Endothelial cell of umbilical vein (primary cell): ENCODE measurements at regions not wholly inside any gene's neighbourhood (a gene's known extent, or its start where the extent isn't known, plus 50 kb on each side); places are given as distances from the start of the nearest gene placed in this dataset.

ENCODE experiments used
- BruUV-seq: library from RNA; stranded (reverse); fragments of 400-500 nt; replicated peaks from 2 replicates; lab custom pipeline; 2021; lab: Mats Ljungman, UMichigan
- CTCF ChIA-PET: fragments of 300-600, 350-600 bp; sonication (Branson Sonifier 250); formaldehyde crosslinking; loops from one replicate; lab custom pipeline; 2021; ENCODE audit warnings: antibody characterized with exemption, inconsistent platforms; lab: Charles Lee
- POLR2A ChIA-PET: fragments of 300-600, 350-600 bp; sonication (Branson Sonifier 250); formaldehyde crosslinking; loops from one replicate; lab custom pipeline; 2021; ENCODE audit warnings: antibody characterized with exemption, inconsistent platforms; lab: Charles Lee
- DNase-seq: peaks from one replicate; pipeline ENCODE4 v3.0.0-alpha.2; 2011; ENCODE audit warnings: low read depth, low spot score
- FAIRE-seq: peaks from 2 replicates; lab custom pipeline; 2011; peaks lifted over from hg19 to GRCh38; lab: Jason Lieb, UNC
- H2AFZ ChIP-seq: 2 replicates; pipeline ENCODE4 v1.6.0; 2012; ENCODE audit warnings: low read depth, low read length, control low read depth, inconsistent platforms
- H3K27ac ChIP-seq: 2 replicates; pipeline ENCODE4 v1.5.1; 2011; ENCODE audit warnings: low read depth, mild to moderate bottlenecking, control low read depth, low read length, moderate library complexity; ENCODE audit not compliant: insufficient read depth
- H3K27me3 ChIP-seq, 2 experiments: 2 replicates each; pipeline versions ENCODE4 v1.6.0 to v1.6.1; 2011; ENCODE audit warnings: low read length in 2 of 2, mixed read lengths in 1 of 2; ENCODE audit not compliant: control insufficient read depth in 2 of 2, insufficient read depth in 2 of 2
- H3K36me3 ChIP-seq, 2 experiments: 2 replicates in 1 of 2; 3 replicates in 1 of 2; pipeline ENCODE4 v1.5.1; 2011; ENCODE audit warnings: low read length in 2 of 2, mild to moderate bottlenecking in 1 of 2, moderate library complexity in 1 of 2; ENCODE audit not compliant: control insufficient read depth in 2 of 2, insufficient read depth in 2 of 2; ENCODE audit errors: extremely low read depth in 1 of 2
- H3K4me1 ChIP-seq: 3 replicates; pipeline ENCODE4 v1.5.1; 2011; ENCODE audit warnings: mild to moderate bottlenecking, low read length; ENCODE audit not compliant: control insufficient read depth, insufficient read depth; ENCODE audit errors: extremely low read depth
- H3K4me2 ChIP-seq: 2 replicates; pipeline ENCODE4 v1.6.1; 2011; ENCODE audit warnings: low read length, control low read depth, mixed read lengths; ENCODE audit not compliant: insufficient read depth
- H3K4me3 ChIP-seq, 3 experiments: fragments of 200-600 bp in 1 of 3; sonication (generic), shearing (Covaris generic) in 1 of 3; replicated peaks in 1 of 3; 2 replicates each; pipeline ENCODE4 v1.5.1; 2011 to 2016; ENCODE audit warnings: control low read depth in 3 of 3, low read length in 3 of 3, mild to moderate bottlenecking in 2 of 3, inconsistent platforms in 1 of 3, low read depth in 1 of 3, moderate library complexity in 1 of 3; ENCODE audit not compliant: insufficient read depth in 1 of 3
- H3K79me2 ChIP-seq: 2 replicates; pipeline ENCODE4 v1.6.0; 2012; ENCODE audit warnings: low read length, inconsistent platforms; ENCODE audit not compliant: control insufficient read depth, insufficient read depth
- H3K9ac ChIP-seq: replicated peaks from 2 replicates; pipeline ENCODE3; 2011; ENCODE audit warnings: low read length, control low read depth; ENCODE audit not compliant: insufficient read depth; ENCODE audit errors: extremely low read depth
- H3K9me1 ChIP-seq: replicated peaks from 3 replicates; pipeline ENCODE4 v1.6.0; 2011; ENCODE audit warnings: mild to moderate bottlenecking, low read length; ENCODE audit not compliant: control insufficient read depth, insufficient read depth; ENCODE audit errors: extremely low read depth
- H3K9me3 ChIP-seq: replicated peaks from 2 replicates; pipeline ENCODE4 v1.5.1; 2012; ENCODE audit warnings: low read length, inconsistent platforms; ENCODE audit not compliant: control insufficient read depth, insufficient read depth
- H4K20me1 ChIP-seq: replicated peaks from 2 replicates; pipeline ENCODE3; 2011; ENCODE audit warnings: mild to moderate bottlenecking, low read length; ENCODE audit not compliant: control insufficient read depth, insufficient read depth; ENCODE audit errors: extremely low read depth
- CTCF ChIP-seq, 2 donors: IDR thresholded peaks; 1 replicate in 1 of 2; 2 replicates in 1 of 2; pipeline ENCODE4 v1.5.1; 2011; ENCODE audit warnings: low read length in 2 of 2, mild to moderate bottlenecking in 2 of 2, moderate library complexity in 2 of 2, control low read depth in 1 of 2, inconsistent platforms in 1 of 2, low read depth in 1 of 2; ENCODE audit not compliant: insufficient read depth in 1 of 2; ENCODE audit errors: extremely low read depth in 1 of 2
- EZH2 ChIP-seq: IDR thresholded peaks from 2 replicates; pipeline ENCODE4 v1.6.1; 2012; ENCODE audit warnings: borderline replicate concordance, low read depth, mild to moderate bottlenecking, moderate library complexity, low read length, inconsistent platforms; ENCODE audit not compliant: severe bottlenecking
- FOS ChIP-seq: IDR thresholded peaks from 2 replicates; pipeline ENCODE4 v1.6.1; 2011; ENCODE audit warnings: mild to moderate bottlenecking, low read length, moderate library complexity, borderline replicate concordance; ENCODE audit not compliant: insufficient read depth
- GATA2 ChIP-seq: IDR thresholded peaks from 2 replicates; pipeline ENCODE4 v1.7.0; 2011; ENCODE audit warnings: low read depth, mild to moderate bottlenecking, moderate library complexity, mixed read lengths, low read length; ENCODE audit not compliant: insufficient read length, insufficient read depth
- JUN ChIP-seq: IDR thresholded peaks from 2 replicates; pipeline ENCODE4 v1.6.1; 2011; ENCODE audit warnings: borderline replicate concordance, low read depth; ENCODE audit not compliant: insufficient read length, insufficient read depth
- MAX ChIP-seq: IDR thresholded peaks from 2 replicates; pipeline ENCODE4 v1.6.1; 2011; ENCODE audit not compliant: insufficient read depth, insufficient read length
- MYC ChIP-seq: IDR thresholded peaks from one replicate; pipeline ENCODE4 v1.6.1; 2011; ENCODE audit warnings: mild to moderate bottlenecking, low read depth, low read length
- POLR2A ChIP-seq: IDR thresholded peaks from 2 replicates; pipeline ENCODE4 v1.6.1; 2012; ENCODE audit warnings: low read depth, mild to moderate bottlenecking, control low read depth, low read length
- POLR2AphosphoS5 ChIP-seq: IDR thresholded peaks from 2 replicates; pipeline ENCODE4 v1.6.1; 2012; ENCODE audit warnings: low read depth, mild to moderate bottlenecking, control low read depth, low read length, moderate library complexity; ENCODE audit not compliant: insufficient read depth
- dilution Hi-C: fragments of 300-500 bp; cut with MboI; formaldehyde crosslinking; loops from one replicate; pipeline ENCODE4 v1.15.0; 2019; ENCODE audit warnings: low sequenced_read_pairs; ENCODE audit not compliant: extremely low pct_ligation_motif_present
- intact Hi-C: fragments of 100-400 bp; cut with micrococcal nuclease; formaldehyde crosslinking; loops from one replicate; pipeline ENCODE4 v1.10.0; 2022

GRCh38 chr3:139182143-139182542 is 137.5 kb upstream of the PRR23C start:
- dilution Hi-C loops = no loop called here
- no peak for DNase-seq
- Histone ChIP-seq H3K9me1 (no peaks in the 10 kb centered on the region), H3K9ac (no peak overlapping the region), H3K27me3 (no peaks in the 10 kb centered on the region), H3K9me3 (no peaks in the 10 kb centered on the region), H3K4me2 (no peak overlapping the region), H3K36me3 (no peaks in the 10 kb centered on the region), H3K27ac (no peak overlapping the region), H3K4me3 (no peak overlapping the region), H3K4me1 (no peaks in the 10 kb centered on the region), H3K79me2 (no peaks in the 10 kb centered on the region), H2AFZ (no peak overlapping the region), H4K20me1 (no peaks in the 10 kb centered on the region)
- TF ChIP-seq MYC = no peak
- no peak for TF ChIP-seq POLR2AphosphoS5
- no peak for TF ChIP-seq FOS
- TF ChIP-seq CTCF (IDR thresholded peaks at IDR 0.05; ENCODE audit: extremely low read depth in 1 of 2, insufficient read depth in 1 of 2, low read depth in 1 of 2, low read length in 2 of 2) = no peak
- TF ChIP-seq GATA2 = no peak
- TF ChIP-seq MAX = no peak
- TF ChIP-seq POLR2A = no peak
- TF ChIP-seq JUN = no peak
- no peak for TF ChIP-seq EZH2
- intact Hi-C loops = no loop called here
- no peak for FAIRE-seq
- ChIA-PET CTCF (no interaction called here), POLR2A (no interaction called here)
- BruUV-seq = no TSS peak
